ENCODE measurements at regions not wholly inside any gene's neighbourhood (a gene's known extent, or its start where the extent isn't known, plus 50 kb on each side); places are given as distances from the start of the nearest gene placed in this dataset.
A peak's percentile ranks its signal among the peaks of the same experiment; 100 is the strongest.

DNA sequence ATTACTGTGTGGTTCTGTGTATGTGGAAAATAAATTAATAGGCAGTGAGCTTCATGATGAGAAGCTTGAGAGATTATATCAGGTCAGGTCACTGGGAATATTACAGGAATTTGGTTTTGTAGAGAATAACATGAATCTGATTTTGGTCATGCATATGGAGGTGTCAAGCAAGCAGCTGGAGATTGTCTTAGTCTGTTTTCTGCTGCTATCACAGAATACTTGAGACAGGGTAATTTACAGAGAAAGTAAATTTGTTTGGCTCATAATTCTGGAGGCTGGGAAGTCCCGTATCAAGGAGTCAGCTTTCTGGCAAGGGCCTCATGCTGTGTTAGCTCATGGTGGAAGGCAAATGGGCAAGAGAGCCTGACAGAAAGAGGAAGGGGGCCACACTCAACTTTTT is 120.7 kb upstream of the FAM3C start:
- Histone ChIP-seq H3K4me3 (ENCODE audit: low read depth, low read length) (no peak overlapping the region), H3K4me1 (no peaks in the 10 kb centered on the region), H3K9me3 (no peaks in the 10 kb centered on the region), H3K36me3 (no peaks in the 10 kb centered on the region), H3K27me3 (no peaks in the 10 kb centered on the region)
- DNase-seq = no peak
- no peak for TF ChIP-seq CTCF (IDR thresholded peaks at IDR 0.05; ENCODE audit: low read depth, low read length)

DNA sequence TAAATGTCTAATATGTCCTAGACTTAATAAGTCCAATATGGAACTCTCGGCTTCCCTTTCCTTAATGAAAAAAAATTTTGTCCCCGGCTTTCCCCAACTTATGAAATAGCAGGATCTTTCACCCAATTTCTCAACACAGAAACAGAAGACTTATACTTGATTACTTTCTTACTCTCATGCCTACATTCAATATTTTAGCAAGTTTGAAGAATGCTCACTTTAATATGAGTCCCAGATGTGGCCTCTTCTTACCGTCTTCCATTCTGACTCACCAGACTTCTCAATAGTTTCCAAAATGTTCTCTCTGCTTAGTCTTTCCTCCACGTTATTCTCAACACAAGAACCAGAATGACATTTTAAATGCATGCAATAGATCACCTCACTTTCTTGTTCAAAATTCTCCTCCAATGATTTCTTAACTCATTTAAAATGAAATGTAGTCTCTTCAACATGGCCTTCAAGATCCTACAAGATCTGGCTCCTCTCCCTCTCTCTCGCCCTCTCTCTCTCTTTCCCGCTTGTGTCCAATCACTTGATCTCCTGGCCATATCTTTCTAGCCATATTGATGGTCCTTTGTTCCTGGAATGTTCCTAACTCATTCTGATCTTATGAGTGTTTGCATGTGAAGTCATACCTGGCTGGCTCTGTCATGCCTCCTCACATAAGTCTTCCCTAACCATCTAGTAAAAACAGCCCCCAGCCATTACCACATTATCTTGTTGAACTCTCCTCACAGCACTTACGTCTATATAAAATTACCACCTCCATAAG is 119.7 kb upstream of the FAM3C start:
- Histone ChIP-seq H3K27me3 (no peaks in the 10 kb centered on the region), H3K4me1 (no peaks in the 10 kb centered on the region), H3K36me3 (no peaks in the 10 kb centered on the region), H3K9me3 (peaks cover 4% of the 10 kb centered on the region; the same call in 1 of the 2 replicates), H3K4me3 (ENCODE audit: low read depth, low read length) (no peak overlapping the region)
- no peak for DNase-seq
- no peak for TF ChIP-seq CTCF (IDR thresholded peaks at IDR 0.05; ENCODE audit: low read depth, low read length)

- Histone ChIP-seq H3K9me3 (peaks cover 6% of the 10 kb centered on the region; the same call in 1 of the 2 replicates), H3K4me3 (ENCODE audit: low read depth, low read length) (no peak overlapping the region), H3K27me3 (no peaks in the 10 kb centered on the region), H3K4me1 (no peaks in the 10 kb centered on the region), H3K36me3 (no peaks in the 10 kb centered on the region)
- no peak for DNase-seq
- no peak for TF ChIP-seq CTCF (IDR thresholded peaks at IDR 0.05; ENCODE audit: low read depth, low read length)
Measured at GRCh38 chr7:121515229-121515628, 119.1 kb upstream of the FAM3C start.

DNA sequence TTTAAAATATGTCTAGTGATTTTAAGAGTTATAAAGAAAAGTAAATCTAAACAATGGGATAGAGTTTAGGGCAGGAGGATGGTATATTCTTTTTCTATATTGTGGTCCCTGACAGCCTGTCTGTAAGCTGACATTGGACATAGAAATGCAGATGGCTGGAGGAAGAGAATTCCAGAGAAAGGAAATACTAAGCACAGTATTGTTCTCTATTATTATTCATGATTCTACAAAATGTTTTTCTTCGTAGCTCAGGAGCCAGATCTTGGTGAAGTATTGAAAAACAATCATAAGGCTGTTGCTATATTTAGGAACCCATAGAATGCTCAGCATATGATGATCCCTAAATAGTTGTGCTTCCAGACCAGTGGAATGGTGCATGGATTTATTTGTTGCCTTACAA is 117.0 kb upstream of the FAM3C start:
- no peaks in the 10 kb centered on the region for H3K27me3 ChIP-seq
- H3K36me3 ChIP-seq = no peaks in the 10 kb centered on the region
- H3K4me1 ChIP-seq = no peaks in the 10 kb centered on the region
- H3K9me3 ChIP-seq = peaks cover 6% of the 10 kb centered on the region; the same call in 1 of the 2 replicates
- TF ChIP-seq CTCF (IDR thresholded peaks at IDR 0.05; ENCODE audit: low read depth, low read length) = no peak
- no peak overlapping the region for H3K4me3 ChIP-seq (ENCODE audit: low read depth, low read length)
- no peak for DNase-seq

DNA sequence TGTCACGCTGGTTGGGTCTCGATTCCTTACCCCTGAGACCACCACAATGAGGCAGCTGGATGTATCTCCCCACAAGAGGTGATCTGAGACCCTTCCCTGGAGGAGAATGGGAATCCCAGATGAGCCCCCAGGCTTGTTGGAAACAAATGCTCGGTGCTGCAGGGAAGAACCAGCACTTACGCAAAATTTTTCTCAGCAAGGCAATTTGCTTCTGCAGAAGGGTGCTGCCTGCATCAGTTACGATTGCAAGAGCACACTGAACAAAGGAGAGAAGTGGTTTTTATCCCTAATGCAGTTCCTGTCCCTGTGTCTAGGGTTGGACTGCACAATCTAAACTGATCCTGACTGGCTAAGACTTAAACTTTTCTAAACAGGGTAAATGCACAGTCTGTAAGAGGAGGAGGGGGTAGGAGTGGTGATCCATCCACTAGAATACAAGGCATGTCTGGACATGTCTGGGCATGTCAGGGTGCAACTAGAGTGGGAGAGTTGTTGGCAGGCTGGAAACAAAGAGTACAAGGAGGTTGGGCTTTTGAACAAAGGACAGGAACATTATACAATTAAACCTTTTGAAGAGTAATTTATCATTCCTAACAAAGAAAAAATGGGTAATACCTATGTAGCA is 114.9 kb upstream of the FAM3C start:
- Histone ChIP-seq H3K9me3 (peaks cover 8% of the 10 kb centered on the region), H3K27me3 (no peaks in the 10 kb centered on the region), H3K4me3 (ENCODE audit: low read depth, low read length) (no peak overlapping the region), H3K4me1 (no peaks in the 10 kb centered on the region), H3K36me3 (no peaks in the 10 kb centered on the region)
- DNase-seq = no peak
- no peak for TF ChIP-seq CTCF (IDR thresholded peaks at IDR 0.05; ENCODE audit: low read depth, low read length)

GRCh38 chr7:121510302-121510701 is 114.2 kb upstream of the FAM3C start:
- Histone ChIP-seq H3K36me3 (no peaks in the 10 kb centered on the region), H3K9me3 (peaks cover 11% of the 10 kb centered on the region), H3K4me1 (no peaks in the 10 kb centered on the region), H3K27me3 (no peaks in the 10 kb centered on the region), H3K4me3 (ENCODE audit: low read depth, low read length) (no peak overlapping the region)
- TF ChIP-seq CTCF (IDR thresholded peaks at IDR 0.05; ENCODE audit: low read depth, low read length) = peak; percentile 57
- peak; percentile 24 for DNase-seq

All from BE2C (cell line).